WTC11 (cell line): ENCODE measurements at regions not wholly inside any gene's neighbourhood (a gene's known extent, or its start where the extent isn't known, plus 50 kb on each side); places are given as distances from the start of the nearest gene placed in this dataset.
A peak's percentile ranks its signal among the peaks of the same experiment; 100 is the strongest.
"Not testable (repeated sequence)": the region's sequence is repeated elsewhere in the genome, so short reads cannot be mapped to it uniquely, and the experiment has no call there.

Source experiments
- ATAC-seq: fragments of 200-7000 bp; cut with Tn5 transposase; 2 replicates; pipeline ENCODE4 v1.10.0; 2021; ENCODE audit warnings: mild to moderate bottlenecking, moderate library complexity
- CTCF ChIA-PET: fragments of 300-600 bp; sonication (Branson Sonifier 250); formaldehyde crosslinking; loops from one replicate; lab custom pipeline; 2021; ENCODE audit warnings: antibody characterized with exemption; lab: Charles Lee
- POLR2A ChIA-PET: fragments of 350-600 bp; sonication (Branson Sonifier 250); formaldehyde crosslinking; loops from one replicate; lab custom pipeline; 2021; ENCODE audit warnings: antibody characterized with exemption; lab: Charles Lee
- DNase-seq: peaks from one replicate; pipeline ENCODE4 v3.0.0; 2021; ENCODE audit warnings: low spot score
- H3K27ac Mint-ChIP-seq: 2 replicates; pipeline ENCODE4 v1.8.0; 2021; ENCODE audit warnings: mixed read lengths
- H3K27me3 Mint-ChIP-seq: 2 replicates; pipeline ENCODE4 v1.8.0; 2021; ENCODE audit warnings: low read depth, mild to moderate bottlenecking, moderate library complexity, mixed read lengths
- H3K36me3 Mint-ChIP-seq: 2 replicates; pipeline ENCODE4 v1.8.0; 2021; ENCODE audit warnings: mixed read lengths
- H3K4me1 Mint-ChIP-seq: 2 replicates; pipeline ENCODE4 v1.8.0; 2022; ENCODE audit warnings: mixed read lengths
- H3K4me3 Mint-ChIP-seq: 2 replicates; pipeline ENCODE4 v1.8.0; 2021; ENCODE audit warnings: mild to moderate bottlenecking, moderate library complexity, mixed read lengths
- H3K9me3 Mint-ChIP-seq: 2 replicates; pipeline ENCODE4 v1.8.0; 2021; ENCODE audit warnings: mixed read lengths
- AFF4 ChIP-seq: sonication (generic); formaldehyde crosslinking; IDR thresholded peaks from 2 replicates; pipeline ENCODE4 v1.8.1; 2023; ENCODE audit warnings: mild to moderate bottlenecking, missing genetic modification reagents, borderline replicate concordance
- CTCF ChIP-seq: fragments of 200-600 bp; IDR thresholded peaks from 2 replicates; pipeline ENCODE4 v1.8.0; 2022; ENCODE audit warnings: antibody characterized with exemption
- E2F4 ChIP-seq: sonication (generic); formaldehyde crosslinking; IDR thresholded peaks from 2 replicates; pipeline ENCODE4 v1.8.1; 2022; ENCODE audit warnings: low read depth, mild to moderate bottlenecking, moderate library complexity, missing genetic modification reagents, borderline replicate concordance
- GABPB1 ChIP-seq: sonication (generic); formaldehyde crosslinking; IDR thresholded peaks from 2 replicates; pipeline ENCODE4 v1.8.1; 2023; ENCODE audit warnings: mild to moderate bottlenecking, missing genetic modification reagents
- MYBL2 ChIP-seq: sonication (generic); formaldehyde crosslinking; IDR thresholded peaks from 2 replicates; pipeline ENCODE4 v1.8.1; 2023; ENCODE audit warnings: mild to moderate bottlenecking, moderate library complexity, missing genetic modification reagents
- NFATC4 ChIP-seq: fragments of 250-450 bp; sonication (Bioruptor Pico); IDR thresholded peaks from 2 replicates; pipeline ENCODE4 v1.9.0; 2021; ENCODE audit warnings: mild to moderate bottlenecking
- SMAD4 ChIP-seq: sonication (generic); formaldehyde crosslinking; IDR thresholded peaks from 2 replicates; pipeline ENCODE4 v1.8.0; 2022; ENCODE audit warnings: mild to moderate bottlenecking, missing genetic modification reagents
- SOX15 ChIP-seq: fragments of 250-450 bp; sonication (Bioruptor Pico); IDR thresholded peaks from 2 replicates; pipeline ENCODE4 v1.9.0; 2021; ENCODE audit warnings: mild to moderate bottlenecking
- USF1 ChIP-seq: sonication (generic); formaldehyde crosslinking; IDR thresholded peaks from 2 replicates; pipeline ENCODE4 v1.8.0; 2022; ENCODE audit warnings: mild to moderate bottlenecking, missing genetic modification reagents
- USF2 ChIP-seq: sonication (generic); formaldehyde crosslinking; IDR thresholded peaks from 2 replicates; pipeline ENCODE4 v1.8.1; 2023; ENCODE audit warnings: mild to moderate bottlenecking, missing genetic modification reagents, moderate library complexity

GRCh38 chr17:33716957-33717356 is 423.9 kb upstream of the ASIC2 start:
- H3K27me3 Mint-ChIP-seq = peaks cover 43% of the 10 kb centered on the region
- no peak for ATAC-seq
- CTCF ChIA-PET = interaction anchor here (1.4 to 2.2 kb wide), 2 partner anchors 34 to 645 kb away, joined by 4 to 15 read pairs; no protein-coding TSS in a partner anchor

GRCh38 chr17:33723736-33724135 is 430.6 kb upstream of the ASIC2 start:
- POLR2A ChIA-PET, H3K4me3 Mint-ChIP-seq, H3K9me3 Mint-ChIP-seq: not testable (repeated sequence)

More at GRCh38 chr17:33716957-33717356, 423.9 kb upstream of the ASIC2 start:
- Mint-ChIP-seq H3K4me3 (no peak overlapping the region), H3K27ac (no peak overlapping the region), H3K9me3 (no peaks in the 10 kb centered on the region), H3K4me1 (no peaks in the 10 kb centered on the region), H3K36me3 (no peaks in the 10 kb centered on the region)
- POLR2A ChIA-PET = no interaction called here
- no peak for DNase-seq
- TF ChIP-seq SOX15 (no peak), USF1 (CRISPR knock-in tag) (no peak), AFF4 (no peak), USF2 (CRISPR knock-in tag) (no peak), E2F4 (CRISPR knock-in tag) (no peak), MYBL2 (CRISPR knock-in tag) (no peak), NFATC4 (CRISPR knock-in tag) (no peak), GABPB1 (CRISPR knock-in tag) (no peak)

GRCh38 chr17:33725675-33726271 is 432.7 kb upstream of the ASIC2 start:
- TF ChIP-seq SMAD4 = no peak
- TF ChIP-seq CTCF = peak; percentile 72
- peak; percentile 86 for ATAC-seq
- POLR2A ChIA-PET = no interaction called here
- peaks cover 4% of the 10 kb centered on the region; the same call in 1 of the 2 replicates for H3K36me3 Mint-ChIP-seq
- H3K27me3 Mint-ChIP-seq = peaks cover 82% of the 10 kb centered on the region
- H3K4me1 Mint-ChIP-seq = peaks cover 3% of the 10 kb centered on the region; the same call in 1 of the 2 replicates
- H3K4me3 Mint-ChIP-seq = no peak overlapping the region
- CTCF ChIA-PET = interaction anchor here (0.5 to 4.5 kb wide), 6 partner anchors 13 to 636 kb away, joined by 3 to 73 read pairs (median 4); no protein-coding TSS in a partner anchor
- no peak overlapping the region for H3K27ac Mint-ChIP-seq
- peaks cover 5% of the 10 kb centered on the region for H3K9me3 Mint-ChIP-seq
- DNase-seq = peak; percentile 80

More at GRCh38 chr17:33723736-33724135, 430.6 kb upstream of the ASIC2 start:
- ATAC-seq, H3K4me1 Mint-ChIP-seq, H3K36me3 Mint-ChIP-seq, DNase-seq, H3K27ac Mint-ChIP-seq: not testable (repeated sequence)
- peaks cover 71% of the 10 kb centered on the region for H3K27me3 Mint-ChIP-seq
- CTCF ChIA-PET = interaction anchor here (1.0 to 4.5 kb wide), 2 partner anchors 21 to 26 kb away, joined by 3 to 73 read pairs; no protein-coding TSS in a partner anchor
